HCT116 (cell line): ENCODE measurements at regions not wholly inside any gene's neighbourhood (a gene's known extent, or its start where the extent isn't known, plus 50 kb on each side); places are given as distances from the start of the nearest gene placed in this dataset.

Source experiments
- ATAC-seq: fragments of 200-7000 bp; cut with Tn5 transposase; 2 replicates; pipeline ENCODE4 v1.9.1; 2020; ENCODE audit warnings: mild to moderate bottlenecking, moderate library complexity
- BruUV-seq: library from RNA; stranded (reverse); fragments of 400-500 nt; replicated peaks from 2 replicates; lab custom pipeline; 2021; lab: Mats Ljungman, UMichigan
- CTCF ChIA-PET: fragments of 300-600 bp; sonication (Branson Sonifier 250); formaldehyde crosslinking; loops from one replicate; lab custom pipeline; 2021; ENCODE audit warnings: antibody characterized with exemption; lab: Charles Lee
- POLR2A ChIA-PET: fragments of 300-600, 350-600 bp; sonication (Branson Sonifier 250); formaldehyde crosslinking; loops from one replicate; lab custom pipeline; 2021; ENCODE audit warnings: antibody characterized with exemption; lab: Charles Lee
- RAD21 ChIA-PET, 2 experiments: fragments of 300-600 bp; sonication (Branson Sonifier 250); formaldehyde crosslinking; loops; one replicate each; lab custom pipeline; 2023; ENCODE audit warnings: low total read pairs in 2 of 2; ENCODE audit not compliant: uncharacterized antibody in 2 of 2, unreplicated experiment in 2 of 2, low non-redundant PET in 1 of 2; lab: Charles Lee
- DNase-seq: peaks from one replicate; pipeline ENCODE4 v3.0.0-alpha.2; 2010; ENCODE audit warnings: low read depth, low spot score
- H2AFZ ChIP-seq: fragments of 200-600 bp; shearing (Covaris generic), sonication (generic); 2 replicates; pipeline ENCODE4 v1.6.1; 2017; ENCODE audit warnings: low read depth, mixed run types, mixed read lengths, antibody characterized with exemption, low read length; ENCODE audit not compliant: poor library complexity, severe bottlenecking
- H3K27ac ChIP-seq: 2 replicates; pipeline ENCODE4 v1.5.1; 2012; ENCODE audit warnings: low read depth, low read length
- H3K27me3 ChIP-seq: fragments of 200-600 bp; sonication (generic); 2 replicates; pipeline ENCODE4 v1.6.1; 2016; ENCODE audit warnings: mixed run types, low read length, mixed read lengths; ENCODE audit not compliant: insufficient read depth
- H3K36me3 ChIP-seq, 2 experiments: fragments of 200-500 bp in 1 of 2; fragments of 200-600 bp in 1 of 2; sonication (Bioruptor generic) in 1 of 2; sonication (generic) in 1 of 2; 2 replicates each; pipeline versions ENCODE4 v1.5.1 to v1.6.1; 2014 to 2016; ENCODE audit warnings: low read length in 2 of 2, inconsistent platforms in 1 of 2, mixed read lengths in 1 of 2, mixed run types in 1 of 2; ENCODE audit not compliant: insufficient read depth in 2 of 2, control insufficient read depth in 1 of 2
- H3K4me1 ChIP-seq, 2 experiments: fragments of 200-600 bp in 1 of 2; sonication (generic) in 1 of 2; 2 replicates each; pipeline versions ENCODE4 v1.5.1 to v1.6.1; 2012 to 2017; ENCODE audit warnings: low read length in 2 of 2, inconsistent platforms in 1 of 2, mild to moderate bottlenecking in 1 of 2, mixed read lengths in 1 of 2, mixed run types in 1 of 2, moderate library complexity in 1 of 2; ENCODE audit not compliant: insufficient read depth in 2 of 2, control insufficient read depth in 1 of 2
- H3K4me2 ChIP-seq: fragments of 200-600 bp; sonication (generic); 2 replicates; pipeline ENCODE4 v1.6.1; 2017; ENCODE audit warnings: mixed run types, low read length, mixed read lengths
- H3K4me3 ChIP-seq, 2 experiments: fragments of 200-600 bp in 1 of 2; sonication (generic) in 1 of 2; replicated peaks in 1 of 2; 2 replicates each; pipeline ENCODE4 v1.5.1; 2011 to 2016; ENCODE audit warnings: low read length in 2 of 2, control low read depth in 1 of 2, low read depth in 1 of 2, mild to moderate bottlenecking in 1 of 2, mixed read lengths in 1 of 2, mixed run types in 1 of 2
- H3K79me2 ChIP-seq: fragments of 200-600 bp; sonication (generic); 2 replicates; pipeline ENCODE4 v1.6.1; 2017; ENCODE audit warnings: mild to moderate bottlenecking, mixed run types, low read length, moderate library complexity, mixed read lengths; ENCODE audit not compliant: insufficient read depth
- H3K9ac ChIP-seq: fragments of 200-600 bp; sonication (generic); 2 replicates; pipeline ENCODE4 v1.6.1; 2016; ENCODE audit warnings: low read length, mixed read lengths
- H3K9me2 ChIP-seq: fragments of 200-600 bp; sonication (generic), shearing (Covaris generic); 2 replicates; pipeline ENCODE4 v1.6.1; 2017; ENCODE audit warnings: mixed run types, mild to moderate bottlenecking, moderate library complexity; ENCODE audit not compliant: insufficient read depth
- H3K9me3 ChIP-seq, 2 experiments: fragments of 200-500 bp in 1 of 2; fragments of 200-600 bp in 1 of 2; sonication (Bioruptor generic) in 1 of 2; sonication (generic) in 1 of 2; 2 replicates each; pipeline ENCODE4 v1.6.1; 2014 to 2017; ENCODE audit warnings: low read length in 2 of 2, mixed read lengths in 2 of 2, inconsistent platforms in 1 of 2, low read depth in 1 of 2, mild to moderate bottlenecking in 1 of 2, mixed run types in 1 of 2, moderate library complexity in 1 of 2; ENCODE audit not compliant: control insufficient read depth in 1 of 2, insufficient read depth in 1 of 2
- H4K20me1 ChIP-seq: fragments of 200-600 bp; sonication (generic), shearing (Covaris generic); 2 replicates; pipeline ENCODE4 v1.6.1; 2017; ENCODE audit warnings: mixed run types, mild to moderate bottlenecking, moderate library complexity; ENCODE audit not compliant: insufficient read depth
- CBX3 ChIP-seq: IDR thresholded peaks from 2 replicates; pipeline ENCODE4 v1.6.1; 2012; ENCODE audit warnings: low read depth
- ELF1 ChIP-seq: IDR thresholded peaks from 2 replicates; pipeline ENCODE4 v1.6.1; 2012; ENCODE audit warnings: low read depth, borderline replicate concordance
- POLR2A ChIP-seq: IDR thresholded peaks from 2 replicates; pipeline ENCODE4 v1.7.0; 2011; ENCODE audit warnings: borderline replicate concordance; ENCODE audit not compliant: insufficient read depth, insufficient read length; ENCODE audit errors: extremely low read depth
- POLR2AphosphoS5 ChIP-seq: IDR thresholded peaks from 2 replicates; pipeline ENCODE4 v1.6.1; 2011; ENCODE audit warnings: mild to moderate bottlenecking, low read depth, low read length, moderate library complexity
- RAD21 ChIP-seq: IDR thresholded peaks from 2 replicates; pipeline ENCODE4 v1.6.1; 2012; ENCODE audit warnings: low read depth, mild to moderate bottlenecking
- SP1 ChIP-seq: IDR thresholded peaks from 2 replicates; pipeline ENCODE4 v1.6.1; 2012; ENCODE audit warnings: low read depth
- SRF ChIP-seq: IDR thresholded peaks from 2 replicates; pipeline ENCODE4 v1.6.1; 2012; ENCODE audit warnings: low read depth
- TCF7L2 ChIP-seq: IDR thresholded peaks from 2 replicates; pipeline ENCODE4 v1.7.0; 2011; ENCODE audit warnings: borderline replicate concordance, inconsistent platforms; ENCODE audit not compliant: insufficient read depth, insufficient read length; ENCODE audit errors: extremely low read depth
- YY1 ChIP-seq: IDR thresholded peaks from 2 replicates; pipeline ENCODE4 v1.6.1; 2011; ENCODE audit warnings: low read length, low read depth, moderate library complexity, mild to moderate bottlenecking; ENCODE audit not compliant: insufficient replicate concordance; ENCODE audit errors: extremely low read depth
- ZNF274 ChIP-seq: fragments of 200-500 bp; sonication (Bioruptor generic); IDR thresholded peaks from 2 replicates; pipeline ENCODE4 v1.6.1; 2014; ENCODE audit warnings: mild to moderate bottlenecking, low read depth, low read length, inconsistent platforms
- intact Hi-C: fragments of 100-400 bp; cut with micrococcal nuclease; formaldehyde crosslinking; loops from 2 replicates; pipeline ENCODE4 v1.10.0; 2022
- TF ChIP-seq, protein P1 (sequence below): IDR thresholded peaks from 2 replicates; pipeline ENCODE4 v1.6.1; 2012
- TF ChIP-seq, protein P2 (sequence below): IDR thresholded peaks from 2 replicates; pipeline ENCODE4 v1.6.1; 2012

DNA sequence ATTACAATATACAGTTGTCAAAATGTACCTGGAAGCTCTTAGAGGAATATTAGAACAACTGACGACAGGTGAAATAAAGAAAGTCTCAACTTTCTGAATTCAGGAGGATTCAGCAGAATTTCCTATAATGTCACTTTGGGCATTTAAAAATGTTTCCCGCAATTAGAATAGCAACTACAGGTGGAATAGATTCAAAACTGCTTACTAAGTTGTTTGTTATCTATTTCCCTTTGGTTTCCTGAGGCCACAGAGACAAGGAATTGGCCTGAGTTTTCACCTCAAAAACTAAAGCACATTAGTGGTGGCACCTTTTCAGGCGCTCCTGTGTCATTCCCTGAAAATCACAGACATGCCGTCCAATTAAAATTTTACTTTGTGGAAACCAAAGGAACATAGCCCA is 729.2 kb upstream of the FANCL start:
- Histone ChIP-seq H3K9ac (no peak overlapping the region), H4K20me1 (no peaks in the 10 kb centered on the region), H3K36me3 (no peaks in the 10 kb centered on the region), H3K4me3 (no peak overlapping the region), H3K9me3 (no peaks in the 10 kb centered on the region), H3K4me1 (no peaks in the 10 kb centered on the region), H3K27me3 (peaks cover 17% of the 10 kb centered on the region), H3K9me2 (no peaks in the 10 kb centered on the region), H3K79me2 (no peaks in the 10 kb centered on the region), H2AFZ (no peak overlapping the region), H3K4me2 (no peak overlapping the region), H3K27ac (no peak overlapping the region)
- CTCF ChIA-PET: no interaction called here
- intact Hi-C loops: no loop called here
- DNase-seq (no peak), ATAC-seq (no peak)
- no TSS peak for BruUV-seq
- TF ChIP-seq, protein P1, sequence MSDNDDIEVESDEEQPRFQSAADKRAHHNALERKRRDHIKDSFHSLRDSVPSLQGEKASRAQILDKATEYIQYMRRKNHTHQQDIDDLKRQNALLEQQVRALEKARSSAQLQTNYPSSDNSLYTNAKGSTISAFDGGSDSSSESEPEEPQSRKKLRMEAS: no peak
- RAD21 ChIA-PET: no interaction called here
- POLR2A ChIA-PET: no interaction called here

DNA sequence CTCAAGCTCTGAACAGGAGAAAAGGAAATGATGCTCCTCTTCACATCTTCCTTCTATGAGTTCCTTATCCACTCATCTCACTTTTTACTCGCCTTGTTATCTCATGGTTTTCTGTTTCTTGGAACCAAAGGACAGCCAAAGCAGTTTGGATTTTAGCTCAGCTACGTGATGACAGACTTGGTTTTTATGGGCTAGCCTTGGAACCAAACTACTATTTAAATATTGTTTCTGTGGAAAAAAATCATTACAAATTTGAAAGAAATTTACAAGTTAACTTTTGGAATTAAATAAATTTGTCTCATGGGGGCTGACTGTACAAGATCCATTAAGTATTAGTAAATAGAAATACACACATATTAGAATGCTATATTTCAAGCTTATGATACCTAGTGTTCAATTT is 727.8 kb upstream of the FANCL start:
- H3K79me2 ChIP-seq: no peaks in the 10 kb centered on the region
- TF ChIP-seq POLR2A (no peak), ZNF274 (no peak), SP1 (no peak), ELF1 (no peak), SRF (no peak), TCF7L2 (no peak), POLR2AphosphoS5 (no peak), CBX3 (no peak), YY1 (no peak), RAD21 (no peak)
- TF ChIP-seq, protein P2, sequence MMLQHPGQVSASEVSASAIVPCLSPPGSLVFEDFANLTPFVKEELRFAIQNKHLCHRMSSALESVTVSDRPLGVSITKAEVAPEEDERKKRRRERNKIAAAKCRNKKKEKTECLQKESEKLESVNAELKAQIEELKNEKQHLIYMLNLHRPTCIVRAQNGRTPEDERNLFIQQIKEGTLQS: no peak
- no peaks in the 10 kb centered on the region for H3K9me2 ChIP-seq
- no peak overlapping the region for H3K4me3 ChIP-seq
- no peaks in the 10 kb centered on the region for H4K20me1 ChIP-seq
- H3K4me2 ChIP-seq: no peak overlapping the region
- peaks cover 14% of the 10 kb centered on the region for H3K27me3 ChIP-seq
- ChIA-PET POLR2A (no interaction called here), RAD21 (no interaction called here), CTCF (no interaction called here)
- H3K27ac ChIP-seq: no peak overlapping the region
- H3K4me1 ChIP-seq: no peaks in the 10 kb centered on the region
- ATAC-seq: no peak
- intact Hi-C loops: no loop called here
- no peak overlapping the region for H3K9ac ChIP-seq
- H3K9me3 ChIP-seq: no peaks in the 10 kb centered on the region
- BruUV-seq: no TSS peak
- H2AFZ ChIP-seq: no peak overlapping the region
- no peak for DNase-seq
- H3K36me3 ChIP-seq: no peaks in the 10 kb centered on the region
